Naive B cell (primary cell): ENCODE measurements at regions not wholly inside any gene's neighbourhood (a gene's known extent, or its start where the extent isn't known, plus 50 kb on each side); places are given as distances from the start of the nearest gene placed in this dataset.
"Not testable (repeated sequence)": the region's sequence is repeated elsewhere in the genome, so short reads cannot be mapped to it uniquely, and the experiment has no call there.

Experiments
- ATAC-seq, 2 donors: fragments of 150-1000 bp; cut with Tn5 transposase; 2 replicates each; pipeline ENCODE4 v1.10.0; 2021; ENCODE audit warnings: low read depth in 2 of 2, mild to moderate bottlenecking in 2 of 2, moderate library complexity in 2 of 2
- DNase-seq: peaks from one replicate; pipeline ENCODE4 v3.0.0; 2022
- H3K27ac Mint-ChIP-seq, 6 donors: one replicate each; pipeline ENCODE4 v1.8.0; 2020 to 2022; ENCODE audit warnings: mild to moderate bottlenecking in 6 of 6, mixed read lengths in 6 of 6, moderate library complexity in 5 of 6, inconsistent platforms in 2 of 6
- H3K27me3 Mint-ChIP-seq, 3 donors: one replicate each; pipeline ENCODE4 v1.8.0; 2021 to 2022; ENCODE audit warnings: mixed read lengths in 3 of 3, mild to moderate bottlenecking in 1 of 3
- H3K36me3 Mint-ChIP-seq, 2 donors: one replicate each; pipeline ENCODE4 v1.8.0; 2020 to 2022; ENCODE audit warnings: mixed read lengths in 2 of 2, inconsistent platforms in 1 of 2, mild to moderate bottlenecking in 1 of 2
- H3K4me1 Mint-ChIP-seq, 3 donors: one replicate each; pipeline ENCODE4 v1.8.0; 2020 to 2022; ENCODE audit warnings: mixed read lengths in 3 of 3, inconsistent platforms in 1 of 3, mild to moderate bottlenecking in 1 of 3, moderate library complexity in 1 of 3
- H3K4me3 Mint-ChIP-seq, 8 donors: one replicate each; pipeline ENCODE4 v1.8.0; 2020 to 2022; ENCODE audit warnings: mild to moderate bottlenecking in 8 of 8, mixed read lengths in 8 of 8, moderate library complexity in 8 of 8, inconsistent platforms in 2 of 8
- H3K9me3 Mint-ChIP-seq, 7 donors: one replicate each; pipeline ENCODE4 v1.8.0; 2020 to 2022; ENCODE audit warnings: mixed read lengths in 7 of 7, mild to moderate bottlenecking in 5 of 7, inconsistent platforms in 2 of 7, moderate library complexity in 1 of 7

DNA sequence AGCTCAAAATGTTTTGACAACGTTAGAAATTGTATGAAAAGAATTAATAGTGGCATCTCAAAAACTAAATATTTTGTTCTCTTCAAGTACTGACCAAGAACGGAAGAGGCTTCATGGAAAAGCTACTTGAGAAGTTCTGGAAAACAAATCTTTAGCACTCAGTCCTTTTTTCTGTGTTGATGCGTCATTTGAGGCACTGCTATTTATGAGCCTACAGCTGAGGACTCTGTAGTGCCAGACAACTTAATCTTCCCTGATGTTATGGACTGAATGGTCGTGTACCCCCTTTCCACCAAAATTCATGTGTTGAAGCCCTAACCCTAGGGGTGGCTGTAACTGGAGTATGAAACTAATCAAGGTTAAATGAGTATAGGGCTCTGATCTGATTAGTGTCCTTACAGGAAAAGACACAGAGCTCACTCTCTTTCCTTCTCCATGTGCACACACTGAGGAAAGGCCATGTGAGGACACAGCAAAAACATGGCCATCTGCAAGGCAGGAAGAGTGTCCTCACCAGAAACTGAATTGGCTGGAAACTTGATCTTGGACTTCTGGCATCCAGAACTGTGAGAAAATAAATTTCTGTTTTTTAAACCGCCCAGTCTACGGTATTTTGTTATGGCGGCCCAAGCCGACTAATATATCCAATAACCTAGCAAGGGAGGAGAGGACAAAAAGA, 337.0 kb upstream of the CLEC14A start:
- no peak overlapping the region for H3K4me3 Mint-ChIP-seq
- DNase-seq (no peak), ATAC-seq (no peak)
- H3K9me3 Mint-ChIP-seq: peaks cover 0 to 7% (median 4%) of the 10 kb centered on the region in 7 donors
- no peaks in the 10 kb centered on the region for H3K36me3 Mint-ChIP-seq
- H3K27me3 Mint-ChIP-seq: no peaks in the 10 kb centered on the region
- no peak overlapping the region for H3K27ac Mint-ChIP-seq
- H3K4me1 Mint-ChIP-seq: no peaks in the 10 kb centered on the region

DNA sequence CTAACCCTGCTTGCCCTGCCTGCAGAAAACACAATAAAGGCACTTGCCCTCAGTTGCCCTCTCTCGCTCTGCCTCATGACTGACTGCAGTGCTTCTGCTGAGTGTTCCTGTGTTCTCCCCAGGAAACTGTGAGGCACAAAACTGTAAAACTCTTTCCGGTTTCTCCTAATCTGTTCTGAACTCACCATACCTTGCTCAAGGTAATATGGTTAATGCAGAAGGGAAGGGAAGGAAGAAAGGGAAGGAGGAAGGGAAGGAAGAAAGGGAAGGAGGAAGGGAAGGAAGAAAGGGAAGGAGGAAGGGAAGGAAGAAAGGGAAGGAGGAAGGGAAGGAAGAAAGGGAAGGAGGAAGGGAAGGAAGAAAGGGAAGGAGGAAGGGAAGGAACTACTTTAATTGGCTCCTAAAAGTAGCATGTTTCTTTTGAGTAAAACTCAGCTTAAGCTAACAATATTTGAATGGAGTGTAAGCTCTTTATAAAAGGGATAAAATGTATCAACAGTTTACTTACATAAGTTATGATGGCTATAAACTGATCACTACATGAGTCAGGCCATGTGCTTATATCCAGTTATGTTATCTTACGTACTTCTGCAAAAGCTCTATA, 334.0 kb upstream of the CLEC14A start:
- DNase-seq (no peak), ATAC-seq (no peak)
- Mint-ChIP-seq H3K4me3 (no peak overlapping the region), H3K27ac (no peak overlapping the region), H3K9me3 (peaks cover 0 to 16% (median 7%) of the 10 kb centered on the region in 7 donors), H3K36me3 (no peaks in the 10 kb centered on the region), H3K27me3 (no peaks in the 10 kb centered on the region), H3K4me1 (no peaks in the 10 kb centered on the region)

- Mint-ChIP-seq H3K4me1 (no peaks in the 10 kb centered on the region), H3K36me3 (no peaks in the 10 kb centered on the region), H3K9me3 (peaks cover 0 to 16% (median 4%) of the 10 kb centered on the region in 7 donors), H3K27me3 (no peaks in the 10 kb centered on the region), H3K4me3 (no peak overlapping the region), H3K27ac (no peak overlapping the region)
- no peak for ATAC-seq
- no peak for DNase-seq
Observed at GRCh38 chr14:38583471-38583870, 327.6 kb upstream of the CLEC14A start.

DNA sequence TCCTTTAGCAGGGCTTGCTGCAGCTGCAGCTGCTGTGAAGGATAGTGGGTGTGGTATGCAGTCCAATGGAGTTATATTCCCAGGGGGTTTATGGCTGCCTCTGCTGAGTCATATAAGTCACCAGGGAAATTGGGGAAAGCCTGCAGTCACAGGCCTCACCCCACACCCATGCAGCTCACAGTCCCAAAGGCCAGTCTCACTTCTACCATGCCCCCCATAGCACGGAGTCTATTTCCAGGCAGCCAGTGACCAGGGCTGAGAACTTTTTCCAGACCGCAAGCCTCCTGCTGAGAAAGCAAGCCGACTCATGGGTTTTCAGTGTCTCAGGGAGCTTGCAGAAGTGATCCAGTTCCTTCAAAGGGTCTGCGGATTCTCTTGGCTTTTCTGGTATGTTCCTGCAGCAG, 322.4 kb upstream of the CLEC14A start:
- ATAC-seq: no peak
- no peaks in the 10 kb centered on the region for H3K4me1 Mint-ChIP-seq
- no peak overlapping the region for H3K4me3 Mint-ChIP-seq
- no peaks in the 10 kb centered on the region for H3K36me3 Mint-ChIP-seq
- peaks cover 0 to 29% (median 6%) of the 10 kb centered on the region in 7 donors for H3K9me3 Mint-ChIP-seq
- no peaks in the 10 kb centered on the region for H3K27me3 Mint-ChIP-seq
- no peak overlapping the region for H3K27ac Mint-ChIP-seq
- DNase-seq: no peak

DNA sequence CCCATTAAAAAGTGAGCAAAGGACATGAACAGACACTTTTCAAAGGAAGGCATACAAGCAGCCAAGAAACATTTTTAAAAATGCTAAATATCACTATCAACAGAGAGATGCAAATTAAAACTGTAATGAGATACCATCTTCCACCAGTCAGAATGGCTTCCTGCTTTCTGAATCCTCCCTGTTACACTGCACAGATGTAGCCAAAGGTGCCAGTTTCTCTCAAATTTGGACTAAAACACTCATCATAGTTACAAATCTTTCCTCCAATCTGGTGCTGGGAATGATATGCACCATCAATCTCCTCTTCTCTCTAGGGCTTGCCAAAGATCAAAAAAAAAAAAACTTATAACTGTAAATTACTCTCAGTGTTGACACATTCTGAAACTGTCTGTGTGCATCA, 311.8 kb upstream of the CLEC14A start:
- H3K4me3 Mint-ChIP-seq: no peak overlapping the region
- H3K4me1 Mint-ChIP-seq: no peaks in the 10 kb centered on the region
- H3K9me3 Mint-ChIP-seq: peaks cover 0 to 13% (median 4%) of the 10 kb centered on the region in 7 donors
- H3K36me3 Mint-ChIP-seq: no peaks in the 10 kb centered on the region
- DNase-seq (no peak), ATAC-seq (no peak)
- H3K27ac Mint-ChIP-seq: no peak overlapping the region
- no peaks in the 10 kb centered on the region for H3K27me3 Mint-ChIP-seq

GRCh38 chr14:38561657-38562056, 305.8 kb upstream of the CLEC14A start:
- no peak overlapping the region for H3K27ac Mint-ChIP-seq
- no peak overlapping the region for H3K4me3 Mint-ChIP-seq
- ATAC-seq (no peak), DNase-seq (no peak)
- H3K9me3 Mint-ChIP-seq: peaks cover 4 to 36% (median 11%) of the 10 kb centered on the region in 7 donors
- H3K4me1 Mint-ChIP-seq: no peaks in the 10 kb centered on the region
- no peaks in the 10 kb centered on the region for H3K36me3 Mint-ChIP-seq
- H3K27me3 Mint-ChIP-seq: no peaks in the 10 kb centered on the region

DNA sequence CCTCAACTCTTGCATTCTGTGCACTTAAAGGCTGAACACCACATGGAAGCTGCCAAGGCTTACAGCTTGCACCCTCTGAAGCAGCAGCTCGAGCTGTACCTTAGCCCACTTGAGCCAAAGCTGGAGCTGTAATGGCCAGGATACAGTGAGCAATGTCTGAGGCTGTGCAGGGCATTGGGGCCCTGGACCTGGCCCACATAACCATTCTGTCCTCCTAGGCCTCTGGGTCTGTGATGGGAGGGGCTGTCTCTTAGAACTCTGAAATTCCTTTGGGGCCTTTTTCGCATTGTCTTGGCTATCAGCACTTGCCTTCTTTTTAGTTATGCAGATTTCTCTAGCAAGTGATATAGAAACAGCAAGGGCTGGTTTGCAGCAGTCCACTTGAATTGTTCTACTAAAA, 303.8 kb upstream of the CLEC14A start:
- no peaks in the 10 kb centered on the region for H3K27me3 Mint-ChIP-seq

DNA sequence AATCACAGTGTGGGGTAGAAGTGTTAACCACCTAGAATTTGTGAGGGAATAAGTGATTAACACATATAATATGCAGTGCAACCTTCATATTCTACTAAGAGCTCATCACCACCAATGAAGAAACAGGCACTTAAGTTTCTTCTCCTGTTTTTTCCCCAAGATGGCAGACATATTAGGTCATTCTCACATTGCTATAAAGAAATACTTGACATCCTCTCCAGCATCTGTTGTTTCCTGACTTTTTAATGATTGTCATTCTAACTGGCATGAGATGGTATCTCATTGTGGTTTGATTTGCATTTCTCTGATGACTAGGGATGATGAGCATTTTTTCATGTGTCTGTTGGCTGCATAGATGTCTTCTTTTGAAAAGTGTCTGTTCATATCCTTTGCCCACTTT, 301.5 kb upstream of the CLEC14A start:
- H3K27me3 Mint-ChIP-seq, DNase-seq, H3K36me3 Mint-ChIP-seq, H3K4me3 Mint-ChIP-seq, H3K27ac Mint-ChIP-seq, ATAC-seq, H3K4me1 Mint-ChIP-seq: not testable (repeated sequence)
- peaks cover 4 to 31% (median 9%) of the 10 kb centered on the region in 7 donors for H3K9me3 Mint-ChIP-seq

More for the DNA sequence above, 303.8 kb upstream of the CLEC14A start:
- no peak overlapping the region for H3K27ac Mint-ChIP-seq
- ATAC-seq: no peak
- no peaks in the 10 kb centered on the region for H3K4me1 Mint-ChIP-seq
- no peaks in the 10 kb centered on the region for H3K36me3 Mint-ChIP-seq
- no peak overlapping the region for H3K4me3 Mint-ChIP-seq
- DNase-seq: no peak
- peaks cover 4 to 36% (median 11%) of the 10 kb centered on the region in 7 donors for H3K9me3 Mint-ChIP-seq

DNA sequence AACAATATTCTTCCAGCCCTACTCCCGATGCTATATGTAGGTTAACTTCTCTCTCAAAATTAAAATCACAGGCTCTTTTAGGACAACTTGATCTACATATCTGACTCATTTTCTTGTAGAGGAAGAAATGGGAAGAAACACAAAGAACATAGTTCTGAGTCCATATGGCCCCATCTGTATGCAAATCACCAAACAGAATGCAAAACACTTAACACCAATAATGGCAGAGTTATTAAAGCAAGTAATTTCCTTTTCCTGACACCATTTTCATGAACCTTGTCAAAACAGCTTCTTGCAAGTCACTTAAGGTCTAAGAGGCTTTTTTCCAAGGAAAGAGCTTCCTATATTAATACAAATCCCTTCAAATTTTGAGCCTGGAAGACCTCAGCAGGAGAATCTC, 300.4 kb upstream of the CLEC14A start:
- Mint-ChIP-seq H3K27ac (no peak overlapping the region), H3K9me3 (peaks cover 2 to 29% (median 9%) of the 10 kb centered on the region in 7 donors), H3K36me3 (no peaks in the 10 kb centered on the region), H3K4me1 (no peaks in the 10 kb centered on the region), H3K4me3 (no peak overlapping the region), H3K27me3 (no peaks in the 10 kb centered on the region)
- DNase-seq (no peak), ATAC-seq (no peak)

DNA sequence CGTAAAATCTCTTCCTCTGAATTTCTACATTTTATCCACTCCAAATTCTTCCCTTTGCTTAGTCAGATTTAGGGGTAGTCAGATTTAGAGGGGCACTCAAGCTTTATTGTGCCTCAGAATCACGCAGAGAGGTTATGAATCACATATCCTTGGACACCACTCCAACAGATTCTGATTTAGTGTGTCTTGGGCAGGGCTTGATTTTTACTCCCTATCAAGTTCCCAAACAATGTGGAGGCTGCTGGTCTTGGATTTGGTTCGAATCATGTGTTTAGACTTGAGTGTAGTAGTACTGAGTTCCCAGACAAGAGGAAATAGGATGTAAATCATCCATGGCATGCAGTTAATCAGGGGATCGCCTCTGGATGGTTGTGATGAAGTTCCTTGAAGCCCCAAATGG, 298.1 kb upstream of the CLEC14A start:
- H3K27ac Mint-ChIP-seq: no peak overlapping the region
- H3K9me3 Mint-ChIP-seq: peaks cover 2 to 16% (median 7%) of the 10 kb centered on the region in 7 donors
- no peaks in the 10 kb centered on the region for H3K36me3 Mint-ChIP-seq
- peaks cover 0 to 3% (median 0%) of the 10 kb centered on the region in 3 donors for H3K27me3 Mint-ChIP-seq
- no peak overlapping the region for H3K4me3 Mint-ChIP-seq
- no peak for DNase-seq
- no peak for ATAC-seq
- no peaks in the 10 kb centered on the region for H3K4me1 Mint-ChIP-seq

DNA sequence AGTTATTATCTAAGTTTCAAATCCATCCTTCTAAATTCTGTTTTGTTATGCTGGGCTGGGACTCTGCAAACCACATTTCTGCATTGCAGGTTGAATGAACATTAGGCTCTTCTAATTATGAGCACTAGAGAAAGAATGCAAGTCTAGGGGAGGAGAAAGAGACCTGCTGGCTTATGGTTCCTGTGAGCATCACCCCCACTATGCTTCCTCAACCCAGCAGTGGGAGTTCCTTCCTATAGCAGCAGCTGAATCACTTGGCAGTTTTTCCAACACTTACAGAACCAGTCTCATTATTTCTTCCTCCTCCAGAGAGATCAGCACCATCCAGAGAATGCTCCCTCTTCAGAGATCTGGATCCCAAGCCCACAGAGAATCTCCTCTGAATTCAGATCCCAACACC, 297.7 kb upstream of the CLEC14A start:
- ATAC-seq: no peak
- Mint-ChIP-seq H3K9me3 (peaks cover 0 to 11% (median 3%) of the 10 kb centered on the region in 7 donors), H3K4me3 (no peak overlapping the region), H3K36me3 (no peaks in the 10 kb centered on the region), H3K27ac (no peak overlapping the region), H3K4me1 (no peaks in the 10 kb centered on the region), H3K27me3 (peaks cover 0 to 4% (median 0%) of the 10 kb centered on the region in 3 donors)
- DNase-seq: no peak

DNA sequence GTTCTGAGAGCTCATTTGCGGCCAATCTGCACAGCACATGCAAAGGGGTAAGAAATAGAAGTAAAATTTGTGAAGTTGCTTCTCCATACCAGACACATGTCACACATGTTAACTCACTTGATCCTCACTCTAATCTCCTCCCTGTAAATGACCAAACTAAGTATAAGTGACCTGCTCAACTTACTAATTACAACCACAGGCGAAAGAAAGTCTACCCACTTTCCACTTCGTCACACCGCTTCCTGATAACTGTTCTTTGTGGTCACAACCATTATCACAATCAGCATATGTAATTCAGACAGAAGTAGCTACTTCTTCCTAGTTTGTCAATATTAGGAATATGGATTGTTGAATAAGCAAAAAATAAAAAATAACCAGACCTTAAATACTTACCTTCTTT, 293.7 kb upstream of the CLEC14A start:
- no peak overlapping the region for H3K27ac Mint-ChIP-seq
- peaks cover 0 to 2% (median 0%) of the 10 kb centered on the region in 7 donors for H3K9me3 Mint-ChIP-seq
- DNase-seq (no peak), ATAC-seq (no peak)
- no peaks in the 10 kb centered on the region for H3K36me3 Mint-ChIP-seq
- H3K27me3 Mint-ChIP-seq: peaks cover 0 to 4% (median 0%) of the 10 kb centered on the region in 3 donors
- no peak overlapping the region for H3K4me3 Mint-ChIP-seq
- no peaks in the 10 kb centered on the region for H3K4me1 Mint-ChIP-seq

DNA sequence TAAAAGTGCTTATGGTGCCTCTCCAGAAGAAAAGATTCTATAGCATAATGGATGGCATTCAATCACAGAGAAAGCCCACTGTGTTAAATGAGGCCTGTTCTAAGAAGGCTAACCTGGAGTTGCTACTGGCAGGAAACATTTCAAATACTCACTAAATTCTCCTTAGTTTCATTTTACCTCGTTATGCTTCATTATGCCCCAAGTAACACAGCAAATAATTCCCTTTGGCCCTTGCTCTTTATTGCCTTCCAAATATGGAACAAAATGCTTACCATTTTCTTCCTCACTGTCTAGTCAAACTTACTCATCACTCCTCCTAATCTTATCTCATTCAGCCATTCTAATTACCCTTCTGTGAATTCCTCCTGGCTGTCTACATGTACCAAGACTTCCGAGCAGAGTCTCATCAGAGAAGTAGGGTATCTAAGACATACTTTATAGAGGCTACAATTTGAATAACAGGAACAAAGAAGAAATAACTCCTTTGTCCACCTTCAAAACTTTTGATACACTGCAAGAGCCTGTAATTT, 292.1 kb upstream of the CLEC14A start:
- Mint-ChIP-seq H3K9me3 (peaks cover 0 to 8% (median 4%) of the 10 kb centered on the region in 7 donors), H3K36me3 (no peaks in the 10 kb centered on the region)
- no peak for ATAC-seq

GRCh38 chr14:38546932-38547551, 291.1 kb upstream of the CLEC14A start:
- ATAC-seq (no peak), DNase-seq (no peak)
- peaks cover 0 to 8% (median 4%) of the 10 kb centered on the region in 7 donors for H3K9me3 Mint-ChIP-seq
- H3K4me1 Mint-ChIP-seq: no peaks in the 10 kb centered on the region
- no peak overlapping the region for H3K27ac Mint-ChIP-seq
- peaks cover 0 to 4% (median 0%) of the 10 kb centered on the region in 3 donors for H3K27me3 Mint-ChIP-seq
- no peaks in the 10 kb centered on the region for H3K36me3 Mint-ChIP-seq
- no peak overlapping the region for H3K4me3 Mint-ChIP-seq

More for the DNA sequence above, 292.1 kb upstream of the CLEC14A start:
- peaks cover 0 to 4% (median 0%) of the 10 kb centered on the region in 3 donors for H3K27me3 Mint-ChIP-seq
- H3K4me1 Mint-ChIP-seq: no peaks in the 10 kb centered on the region
- no peak for DNase-seq
- H3K27ac Mint-ChIP-seq: no peak overlapping the region
- no peak overlapping the region for H3K4me3 Mint-ChIP-seq
